H9 (cell line): ENCODE measurements at regions not wholly inside any gene's neighbourhood (a gene's known extent, or its start where the extent isn't known, plus 50 kb on each side); places are given as distances from the start of the nearest gene placed in this dataset.

Experiments used
- DNase-seq: peaks from one replicate; pipeline ENCODE4 v3.0.0-alpha.2; 2017
- H2AFZ ChIP-seq: one replicate; pipeline ENCODE4 v1.6.1; 2013; ENCODE audit warnings: mild to moderate bottlenecking, low read length, control low read depth, moderate library complexity
- H2AK5ac ChIP-seq: 2 replicates; pipeline ENCODE4 v1.6.1; 2013; ENCODE audit warnings: low read length, control low read depth, mixed read lengths; ENCODE audit not compliant: insufficient read length
- H2BK120ac ChIP-seq: one replicate; pipeline ENCODE4 v1.6.1; 2013; ENCODE audit warnings: low read depth, mild to moderate bottlenecking, low read length, control low read depth, inconsistent platforms; ENCODE audit not compliant: poor library complexity, severe bottlenecking
- H2BK12ac ChIP-seq: 2 replicates; pipeline ENCODE4 v1.6.1; 2013; ENCODE audit warnings: low read length, control low read depth, mixed read lengths, low read depth; ENCODE audit not compliant: insufficient read length
- H2BK15ac ChIP-seq: 2 replicates; pipeline ENCODE4 v1.6.1; 2013; ENCODE audit warnings: low read depth, low read length, control low read depth
- H2BK20ac ChIP-seq: one replicate; pipeline ENCODE4 v1.6.1; 2013; ENCODE audit warnings: low read depth, mild to moderate bottlenecking, low read length, control low read depth, inconsistent platforms; ENCODE audit not compliant: poor library complexity, severe bottlenecking
- H2BK5ac ChIP-seq: 2 replicates; pipeline ENCODE4 v1.6.1; 2013; ENCODE audit warnings: low read length, control low read depth, mixed read lengths; ENCODE audit not compliant: insufficient read length
- H3K14ac ChIP-seq: 2 replicates; pipeline ENCODE4 v1.6.1; 2013; ENCODE audit warnings: low read length, control low read depth; ENCODE audit not compliant: insufficient read depth
- H3K18ac ChIP-seq: 2 replicates; pipeline ENCODE4 v1.6.1; 2013; ENCODE audit warnings: low read depth, mild to moderate bottlenecking, mixed read lengths, low read length, control low read depth; ENCODE audit not compliant: insufficient read length
- H3K23ac ChIP-seq: 2 replicates; pipeline ENCODE4 v1.6.1; 2013; ENCODE audit warnings: low read length, control low read depth, mixed read lengths, low read depth; ENCODE audit not compliant: insufficient read length
- H3K23me2 ChIP-seq: 2 replicates; pipeline ENCODE4 v1.6.1; 2013; ENCODE audit warnings: low read depth, mild to moderate bottlenecking, mixed read lengths, low read length, control low read depth; ENCODE audit not compliant: insufficient read length, poor library complexity, severe bottlenecking
- H3K27ac ChIP-seq: 2 replicates; pipeline ENCODE4 v1.5.1; 2013; ENCODE audit warnings: low read length, control low read depth, mixed read lengths, low read depth; ENCODE audit not compliant: insufficient read length
- H3K27me3 ChIP-seq: 2 replicates; pipeline ENCODE4 v1.6.1; 2013; ENCODE audit warnings: low read length, control low read depth, inconsistent platforms; ENCODE audit not compliant: insufficient read depth
- H3K4ac ChIP-seq: 2 replicates; pipeline ENCODE4 v1.6.1; 2013; ENCODE audit warnings: low read depth, mild to moderate bottlenecking, control low read depth, inconsistent platforms, low read length, moderate library complexity
- H3K4me1 ChIP-seq: 2 replicates; pipeline ENCODE4 v1.6.1; 2013; ENCODE audit warnings: low read length, control low read depth, inconsistent platforms; ENCODE audit not compliant: insufficient read depth
- H3K4me2 ChIP-seq: 2 replicates; pipeline ENCODE4 v1.6.1; 2013; ENCODE audit warnings: low read length, control low read depth, mixed read lengths; ENCODE audit not compliant: insufficient read length, insufficient read depth
- H3K56ac ChIP-seq: 2 replicates; pipeline ENCODE4 v1.6.1; 2013; ENCODE audit warnings: low read depth, mild to moderate bottlenecking, mixed read lengths, low read length, control low read depth; ENCODE audit not compliant: insufficient read length
- H3K79me1 ChIP-seq: 2 replicates; pipeline ENCODE4 v1.6.1; 2013; ENCODE audit warnings: low read depth, mild to moderate bottlenecking, moderate library complexity, low read length, control low read depth, inconsistent platforms; ENCODE audit not compliant: insufficient read depth, poor library complexity, severe bottlenecking
- H3K79me2 ChIP-seq: 2 replicates; pipeline ENCODE4 v1.6.1; 2013; ENCODE audit warnings: low read length, control low read depth, inconsistent platforms; ENCODE audit not compliant: insufficient read depth
- H3K9ac ChIP-seq: 2 replicates; pipeline ENCODE4 v1.6.1; 2013; ENCODE audit warnings: low read length, control low read depth, mixed read lengths; ENCODE audit not compliant: insufficient read length; ENCODE audit errors: extremely low read depth
- H3K9me3 ChIP-seq: one replicate; pipeline ENCODE4 v1.6.1; 2013; ENCODE audit warnings: low read depth, low read length, inconsistent platforms; ENCODE audit not compliant: control insufficient read depth
- H3T11ph ChIP-seq: one replicate; pipeline ENCODE4 v1.6.1; 2013; ENCODE audit warnings: mild to moderate bottlenecking, low read length, control low read depth, inconsistent platforms
- H4K20me1 ChIP-seq: one replicate; pipeline ENCODE4 v1.6.1; 2013; ENCODE audit not compliant: control insufficient read depth, insufficient read length, insufficient read depth
- H4K5ac ChIP-seq: 2 replicates; pipeline ENCODE4 v1.6.1; 2013; ENCODE audit warnings: low read depth, mild to moderate bottlenecking, mixed read lengths, low read length, control low read depth; ENCODE audit not compliant: insufficient read length
- H4K8ac ChIP-seq: replicated peaks from 2 replicates; pipeline ENCODE4 v1.6.1; 2013; ENCODE audit warnings: low read length, control low read depth, mixed read lengths, low read depth; ENCODE audit not compliant: insufficient read length
- H4K91ac ChIP-seq: 2 replicates; pipeline ENCODE4 v1.6.1; 2013; ENCODE audit warnings: low read depth, mild to moderate bottlenecking, moderate library complexity, mixed read lengths, low read length, control low read depth; ENCODE audit not compliant: insufficient read length
- H3K27ac Mint-ChIP-seq, 3 experiments: 2 replicates in 2 of 3; 3 replicates in 1 of 3; pipeline ENCODE4 v1.8.0; 2020 to 2021; ENCODE audit warnings: mixed read lengths in 3 of 3, mild to moderate bottlenecking in 1 of 3, moderate library complexity in 1 of 3
- H3K27me3 Mint-ChIP-seq: 2 replicates; pipeline ENCODE4 v1.8.0; 2021; ENCODE audit warnings: low read depth, mild to moderate bottlenecking, moderate library complexity, mixed read lengths
- H3K36me3 Mint-ChIP-seq, 3 experiments: 2 replicates in 2 of 3; 3 replicates in 1 of 3; pipeline ENCODE4 v1.8.0; 2020 to 2021; ENCODE audit warnings: low read depth in 3 of 3, mixed read lengths in 3 of 3; ENCODE audit not compliant: insufficient read depth in 1 of 3
- H3K4me1 Mint-ChIP-seq, 2 experiments: 2 replicates each; pipeline ENCODE4 v1.8.0; 2020; ENCODE audit warnings: mixed read lengths in 2 of 2
- H3K4me3 Mint-ChIP-seq, 2 experiments: 2 replicates in 1 of 2; 3 replicates in 1 of 2; pipeline ENCODE4 v1.8.0; 2020 to 2021; ENCODE audit warnings: mild to moderate bottlenecking in 2 of 2, mixed read lengths in 2 of 2, moderate library complexity in 1 of 2
- H3K9me3 Mint-ChIP-seq, 2 experiments: 2 replicates in 1 of 2; 3 replicates in 1 of 2; pipeline ENCODE4 v1.8.0; 2020; ENCODE audit warnings: mild to moderate bottlenecking in 2 of 2, mixed read lengths in 2 of 2, moderate library complexity in 1 of 2
- CTCF ChIP-seq: fragments of 200-600 bp; sonication (generic); conservative IDR thresholded peaks from 3 replicates; pipeline ENCODE4 v1.8.0; 2021; ENCODE audit warnings: antibody characterized with exemption, mild to moderate bottlenecking
- WGBS: extraction: QIAGEN DNeasy Blood & Tissue Kit; methylation state at CpG from one replicate; pipeline ENCODE4 v1.1.7; 2013; ENCODE audit warnings: missing lambda C conversion rate, low lambda C conversion rate, mixed read lengths; ENCODE audit not compliant: insufficient read length; ENCODE audit errors: extremely low coverage; 5-methylcytosine and 5-hydroxymethylcytosine counted together

DNA sequence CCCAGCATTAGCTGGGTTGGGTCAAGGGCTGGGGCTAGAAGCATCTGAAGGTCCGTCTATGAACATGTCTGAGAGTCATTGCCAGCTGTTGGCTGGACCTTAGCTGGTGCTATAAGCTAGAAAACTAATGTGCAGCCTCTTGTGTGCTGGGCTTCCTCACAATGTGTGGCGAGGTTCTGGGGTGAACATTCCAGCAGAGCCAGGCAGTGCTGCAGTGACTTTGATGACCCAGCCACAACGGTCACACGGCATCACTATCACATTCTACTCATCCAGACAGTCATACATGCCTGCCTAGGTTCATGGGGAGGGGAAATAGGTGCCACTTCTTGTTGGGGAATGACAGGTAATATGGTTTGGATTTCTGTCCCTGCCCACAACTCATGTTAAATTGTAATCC, 260.5 kb downstream of the CYP26B1 start:
- peaks cover 0 to 6% of the 10 kb centered on the region in 2 experiments; a peak in 2 of 4 replicates for H3K4me1 Mint-ChIP-seq
- no peak overlapping the region for H3K27ac Mint-ChIP-seq
- WGBS, result no CpG with 5 or more reads among the region's 4 CpGs
- H4K20me1 ChIP-seq, result no peaks in the 10 kb centered on the region
- peaks cover 5% of the 10 kb centered on the region for H3K27me3 Mint-ChIP-seq
- TF ChIP-seq CTCF, result no peak
- no peak overlapping the region for H3K56ac ChIP-seq
- no peak overlapping the region for H2BK5ac ChIP-seq
- H3K9me3 Mint-ChIP-seq, result no peaks in the 10 kb centered on the region; a peak in 1 of 5 replicates
- H3K18ac ChIP-seq, result no peak overlapping the region
- H4K8ac ChIP-seq, result no peak overlapping the region
- H3K23ac ChIP-seq, result no peak overlapping the region
- no peaks in the 10 kb centered on the region for H3K79me1 ChIP-seq
- no peak overlapping the region for H3K9ac ChIP-seq
- H3K4me3 Mint-ChIP-seq, result no peak overlapping the region
- no peak overlapping the region for H2BK15ac ChIP-seq
- no peak overlapping the region for H3T11ph ChIP-seq
- H3K23me2 ChIP-seq, result no peaks in the 10 kb centered on the region
- H3K27me3 ChIP-seq, result no peaks in the 10 kb centered on the region
- H3K4ac ChIP-seq, result no peak overlapping the region
- H3K79me2 ChIP-seq, result no peaks in the 10 kb centered on the region
- H4K5ac ChIP-seq, result no peak overlapping the region
- H3K27ac ChIP-seq, result no peak overlapping the region
- H2BK12ac ChIP-seq, result no peak overlapping the region
- no peak overlapping the region for H2AFZ ChIP-seq
- H2BK120ac ChIP-seq, result no peak overlapping the region
- no peaks in the 10 kb centered on the region for H3K9me3 ChIP-seq
- no peak overlapping the region for H3K14ac ChIP-seq
- no peaks in the 10 kb centered on the region for H3K36me3 Mint-ChIP-seq
- no peak overlapping the region for H2AK5ac ChIP-seq
- no peak overlapping the region for H2BK20ac ChIP-seq
- H3K4me2 ChIP-seq, result no peak overlapping the region
- no peak overlapping the region for H4K91ac ChIP-seq
- H3K4me1 ChIP-seq, result no peaks in the 10 kb centered on the region
- DNase-seq, result no peak
